ENCODE measurements at regions not wholly inside any gene's neighbourhood (a gene's known extent, or its start where the extent isn't known, plus 50 kb on each side); places are given as distances from the start of the nearest gene placed in this dataset.

- TF ChIP-seq CTCF (tag by site-specific recombination; IDR thresholded peaks at IDR 0.05) (no peak), ZBTB21 (tag by site-specific recombination; IDR thresholded peaks at IDR 0.05) (no peak), ZSCAN5A (tag by site-specific recombination; IDR thresholded peaks at IDR 0.05) (no peak), REST (tag by site-specific recombination; IDR thresholded peaks at IDR 0.05) (no peak), ZNF670 (tag by site-specific recombination; IDR thresholded peaks at IDR 0.05; ENCODE audit: low read depth) (no peak), ZBTB11 (tag by site-specific recombination; conservative IDR thresholded peaks at IDR 0.05; ENCODE audit: low read depth) (no peak), YY1 (tag by site-specific recombination; IDR thresholded peaks at IDR 0.05) (no peak), ELK4 (IDR thresholded peaks at IDR 0.05; ENCODE audit: borderline replicate concordance, low read depth, low read length) (no peak), ZNF707 (tag by site-specific recombination; IDR thresholded peaks at IDR 0.05) (no peak), ZNF274 (IDR thresholded peaks at IDR 0.05; ENCODE audit: low read length) (no peak), ZNF274 (tag by site-specific recombination; IDR thresholded peaks at IDR 0.05; ENCODE audit: borderline replicate concordance) (no peak), ZFP37 (tag by site-specific recombination; IDR thresholded peaks at IDR 0.05) (no peak), ZNF26 (tag by site-specific recombination; IDR thresholded peaks at IDR 0.05) (no peak), ZNF211 (tag by site-specific recombination; IDR thresholded peaks at IDR 0.05; ENCODE audit: low read depth) (no peak), ZNF292 (tag by site-specific recombination; IDR thresholded peaks at IDR 0.05; ENCODE audit: borderline replicate concordance, low read depth) (no peak)
Observed at GRCh38 chr7:11910253-11910652, 78.3 kb upstream of the THSD7A start.

All from HEK293 (cell line).